GM12875 (cell line): ENCODE measurements at regions not wholly inside any gene's neighbourhood (a gene's known extent, or its start where the extent isn't known, plus 50 kb on each side); places are given as distances from the start of the nearest gene placed in this dataset.

Source experiments
- H3K4me3 ChIP-seq: one replicate; pipeline ENCODE4 v1.5.1; 2011; ENCODE audit warnings: low read depth, low read length, control low read depth
- TF ChIP-seq, protein P1 (sequence below): IDR thresholded peaks from 2 replicates; pipeline ENCODE4 v1.5.1; 2011; ENCODE audit warnings: low read depth, mild to moderate bottlenecking, control low read depth, inconsistent platforms, low read length, moderate library complexity, borderline replicate concordance; ENCODE audit not compliant: insufficient read depth

GRCh38 chr13:31891472-31891871, 140.1 kb upstream of the FRY start:
- TF ChIP-seq, protein P1, sequence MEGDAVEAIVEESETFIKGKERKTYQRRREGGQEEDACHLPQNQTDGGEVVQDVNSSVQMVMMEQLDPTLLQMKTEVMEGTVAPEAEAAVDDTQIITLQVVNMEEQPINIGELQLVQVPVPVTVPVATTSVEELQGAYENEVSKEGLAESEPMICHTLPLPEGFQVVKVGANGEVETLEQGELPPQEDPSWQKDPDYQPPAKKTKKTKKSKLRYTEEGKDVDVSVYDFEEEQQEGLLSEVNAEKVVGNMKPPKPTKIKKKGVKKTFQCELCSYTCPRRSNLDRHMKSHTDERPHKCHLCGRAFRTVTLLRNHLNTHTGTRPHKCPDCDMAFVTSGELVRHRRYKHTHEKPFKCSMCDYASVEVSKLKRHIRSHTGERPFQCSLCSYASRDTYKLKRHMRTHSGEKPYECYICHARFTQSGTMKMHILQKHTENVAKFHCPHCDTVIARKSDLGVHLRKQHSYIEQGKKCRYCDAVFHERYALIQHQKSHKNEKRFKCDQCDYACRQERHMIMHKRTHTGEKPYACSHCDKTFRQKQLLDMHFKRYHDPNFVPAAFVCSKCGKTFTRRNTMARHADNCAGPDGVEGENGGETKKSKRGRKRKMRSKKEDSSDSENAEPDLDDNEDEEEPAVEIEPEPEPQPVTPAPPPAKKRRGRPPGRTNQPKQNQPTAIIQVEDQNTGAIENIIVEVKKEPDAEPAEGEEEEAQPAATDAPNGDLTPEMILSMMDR: no peak
- H3K4me3 ChIP-seq: no peak overlapping the region

- no peak overlapping the region for H3K4me3 ChIP-seq
- TF ChIP-seq, protein P1: no peak
These were observed 136.6 kb upstream of the FRY start for GRCh38 chr13:31894931-31895330.

DNA sequence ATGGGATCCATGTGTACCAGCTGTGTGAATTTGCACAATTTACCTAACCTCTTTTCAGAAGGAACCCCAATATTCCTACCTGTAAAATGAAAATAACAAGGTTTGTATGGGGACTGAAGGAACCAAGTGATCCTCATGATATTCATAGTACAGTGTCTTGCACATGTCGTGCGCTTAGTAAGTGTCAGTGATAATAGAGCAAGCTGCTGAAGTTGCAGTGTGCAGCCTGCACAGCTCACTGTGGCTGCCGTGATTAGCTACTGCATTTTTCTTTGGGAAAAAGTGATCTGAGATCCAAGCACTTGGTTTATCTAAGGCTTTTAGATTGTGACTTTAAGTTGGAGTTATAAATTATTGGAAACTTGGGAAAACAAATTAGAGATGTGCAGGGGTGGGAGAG, 135.9 kb upstream of the FRY start:
- TF ChIP-seq, protein P1: no peak

DNA sequence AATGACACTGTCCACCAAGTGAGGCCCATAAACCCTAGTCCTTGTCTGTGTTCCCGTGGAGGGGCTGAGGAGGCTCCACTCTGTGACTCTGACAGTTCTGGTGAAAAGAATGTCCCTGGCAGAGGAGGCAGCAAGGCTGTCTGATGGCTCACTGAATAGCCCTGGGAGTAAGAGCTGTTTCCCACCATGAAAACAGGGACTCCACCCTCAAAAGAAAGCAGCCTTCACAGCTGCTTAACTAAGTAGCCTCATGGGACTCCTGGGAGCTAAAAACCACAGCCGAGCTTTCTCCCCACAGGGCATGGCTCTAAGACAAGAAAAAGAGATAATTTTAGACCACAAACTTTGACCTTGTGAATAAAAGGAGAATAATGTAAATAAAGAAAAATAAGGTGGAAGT, 135.1 kb upstream of the FRY start:
- no peak overlapping the region for H3K4me3 ChIP-seq
- TF ChIP-seq, protein P1: no peak

More for the DNA sequence above, 135.9 kb upstream of the FRY start:
- no peak overlapping the region for H3K4me3 ChIP-seq

GRCh38 chr13:31898378-31899071, 133.0 kb upstream of the FRY start:
- TF ChIP-seq, protein P1: no peak
- no peak overlapping the region for H3K4me3 ChIP-seq

DNA sequence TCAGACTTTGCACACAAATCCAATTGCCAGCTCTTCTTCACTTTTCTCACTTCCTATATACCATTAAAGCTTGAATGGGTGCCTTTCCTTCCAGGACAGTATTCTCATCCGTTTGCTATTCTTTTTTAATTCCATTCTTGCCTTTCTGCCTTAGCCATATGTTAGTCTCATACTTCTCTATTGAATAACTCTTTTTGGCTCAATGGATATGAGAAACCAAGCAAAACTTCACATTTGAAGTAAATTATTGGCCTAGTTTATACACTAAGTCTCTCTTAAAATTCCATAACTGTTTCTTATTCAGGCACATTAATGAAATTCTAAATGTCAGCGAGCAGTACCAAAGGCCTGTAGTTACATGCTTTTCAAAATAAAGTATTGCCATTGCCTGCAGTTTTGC, 129.6 kb upstream of the FRY start:
- TF ChIP-seq, protein P1: no peak
- no peak overlapping the region for H3K4me3 ChIP-seq

DNA sequence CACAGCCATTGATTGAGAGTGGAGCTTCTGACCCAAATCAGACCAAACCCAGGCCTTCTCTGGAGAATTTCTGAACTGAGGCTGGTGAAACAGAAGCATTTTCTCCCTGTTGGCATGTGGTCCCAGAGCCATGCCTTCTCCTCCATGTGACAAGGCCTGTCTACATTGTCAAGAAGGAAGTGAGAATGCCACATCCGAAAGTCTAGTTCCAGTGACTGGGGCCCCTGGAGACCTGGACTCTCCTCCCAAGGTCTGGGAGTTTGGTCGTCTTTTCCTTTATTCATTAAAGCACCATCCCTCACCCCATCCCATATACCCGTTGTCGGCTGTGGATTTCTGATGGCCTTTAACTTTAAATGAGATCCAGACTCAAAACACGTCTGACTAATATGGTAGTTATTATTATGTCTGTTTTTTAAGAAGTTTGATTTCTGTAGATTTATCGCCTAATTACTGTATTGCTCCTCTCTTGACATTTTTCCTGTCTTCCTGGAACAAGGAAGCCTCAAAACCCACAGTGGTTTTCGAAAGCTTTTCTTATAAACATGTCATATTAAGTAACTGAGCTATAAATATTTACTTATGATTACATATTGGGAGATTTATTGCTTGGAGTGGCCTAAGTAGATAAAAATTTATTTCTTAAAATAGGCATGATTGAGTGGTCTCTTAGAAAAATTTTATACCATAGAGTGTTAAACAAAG, 128.3 kb upstream of the FRY start:
- TF ChIP-seq, protein P1: no peak
- H3K4me3 ChIP-seq: no peak overlapping the region
